ENCODE measurements at regions not wholly inside any gene's neighbourhood (a gene's known extent, or its start where the extent isn't known, plus 50 kb on each side); places are given as distances from the start of the nearest gene placed in this dataset.

DNA sequence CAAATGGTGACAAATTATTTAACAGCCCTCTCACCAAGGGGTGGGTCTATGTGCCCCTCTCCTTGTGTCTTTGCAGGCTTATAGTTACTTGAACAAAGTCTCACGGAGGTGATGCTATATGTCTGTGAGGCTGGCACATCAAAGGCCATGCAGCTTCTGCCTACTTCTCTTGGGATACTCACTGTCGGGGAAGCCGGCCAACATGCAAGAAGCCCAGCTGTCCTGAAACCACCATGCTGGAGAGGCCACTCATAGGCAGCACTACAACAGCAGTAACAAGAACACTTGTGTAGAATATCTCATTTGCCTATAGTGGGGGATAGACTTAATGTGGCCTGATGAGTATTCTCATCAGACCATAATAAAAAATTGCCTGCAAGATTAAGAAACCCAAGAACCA lies 233.7 kb upstream of the NCKAP5 start:
- FAIRE-seq (no peak), DNase-seq (ENCODE audit: low spot score in 2 of 2) (no peak)

DNA sequence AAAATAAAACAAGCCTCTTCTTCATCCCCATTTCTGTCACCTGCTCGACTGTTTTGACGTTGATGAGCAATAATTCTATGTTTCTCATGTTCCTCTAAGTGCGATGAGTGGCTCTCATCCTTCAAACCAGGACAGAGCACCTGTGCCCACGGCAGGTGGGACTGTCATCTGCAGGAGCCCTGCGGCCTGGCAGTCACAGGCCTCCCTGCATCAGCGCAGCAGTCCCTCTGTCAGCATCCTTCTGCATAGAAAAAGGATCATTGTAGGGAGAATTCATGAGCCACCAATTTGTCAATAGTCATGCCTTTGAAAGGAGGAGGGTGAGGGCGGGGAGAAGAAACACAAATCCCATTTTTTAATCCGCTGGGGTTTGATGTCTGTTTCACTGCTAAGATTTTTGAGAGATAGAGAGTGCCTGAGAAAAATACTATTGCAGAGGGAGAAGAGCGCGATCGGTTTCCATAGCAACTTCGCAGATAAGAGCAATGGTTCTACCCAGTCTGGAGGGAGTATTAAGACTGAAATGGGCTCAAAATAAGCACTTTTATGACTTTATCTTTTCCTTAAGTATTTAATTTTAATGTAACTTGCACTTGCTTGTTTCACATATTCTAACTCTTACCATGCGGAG lies 234.3 kb upstream of the NCKAP5 start:
- no peak for DNase-seq (ENCODE audit: low spot score in 2 of 2)
- FAIRE-seq, result no peak

DNA sequence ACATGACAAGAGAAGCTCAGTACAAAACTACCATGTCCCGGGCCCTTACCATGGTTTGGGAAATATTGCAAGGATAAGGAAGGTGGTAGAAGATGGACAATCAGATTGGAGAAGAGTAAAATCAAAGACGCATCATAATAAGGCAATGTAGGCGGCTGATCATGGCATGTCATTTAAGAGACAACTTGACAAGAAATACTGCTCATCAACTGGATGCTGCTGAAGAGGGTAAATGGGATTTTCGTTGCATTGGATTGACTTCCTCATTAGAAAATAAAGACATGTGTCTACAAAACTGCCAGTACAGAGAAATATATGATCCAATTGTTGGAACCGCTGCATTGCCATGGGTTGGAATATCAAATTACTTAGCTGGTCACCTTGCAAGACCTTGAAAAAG lies 238.3 kb upstream of the NCKAP5 start:
- DNase-seq (ENCODE audit: low spot score in 2 of 2) (no peak), FAIRE-seq (no peak)

DNA sequence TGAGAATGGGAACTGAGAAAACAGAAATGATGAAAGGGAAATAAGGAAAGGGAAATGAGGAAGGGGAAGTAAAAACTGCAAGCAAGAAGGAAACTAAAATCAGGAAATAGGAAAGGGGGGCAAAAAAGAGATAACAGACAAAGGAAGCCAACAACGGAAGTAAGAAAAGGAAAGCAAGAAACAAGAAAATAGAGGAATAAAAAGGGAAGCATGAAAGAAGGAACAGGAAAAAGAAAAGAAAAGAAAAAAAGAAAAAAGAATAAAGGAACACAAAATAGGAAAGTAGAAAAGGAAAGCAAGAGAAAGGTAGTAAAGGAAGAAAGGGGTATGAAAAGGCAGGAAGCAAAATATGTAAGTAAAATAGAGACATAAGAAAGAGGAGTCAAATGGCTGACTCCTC lies 241.2 kb upstream of the NCKAP5 start:
- DNase-seq (ENCODE audit: low spot score in 2 of 2) (no peak), FAIRE-seq (no peak)

DNA sequence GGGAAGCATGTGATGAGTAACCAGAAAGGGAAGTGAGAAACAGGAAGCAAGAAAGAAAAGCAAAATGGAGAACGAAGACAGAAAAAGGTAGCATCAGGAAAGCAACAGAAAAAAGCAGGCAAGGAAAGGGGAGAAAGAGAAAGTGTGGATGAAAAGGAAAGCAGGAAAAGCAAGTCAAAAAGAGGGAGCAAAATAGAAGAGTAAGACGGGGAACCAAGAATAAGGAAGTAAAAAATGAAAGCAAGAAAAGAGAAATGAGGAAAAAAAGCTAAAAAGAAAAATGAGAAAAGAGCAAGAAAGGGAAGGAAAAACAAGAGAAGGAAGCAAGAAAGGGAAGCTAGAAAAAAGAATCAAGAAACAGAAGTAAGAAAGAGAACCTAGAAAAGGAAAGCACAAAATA lies 242.3 kb upstream of the NCKAP5 start:
- no peak for FAIRE-seq

DNA sequence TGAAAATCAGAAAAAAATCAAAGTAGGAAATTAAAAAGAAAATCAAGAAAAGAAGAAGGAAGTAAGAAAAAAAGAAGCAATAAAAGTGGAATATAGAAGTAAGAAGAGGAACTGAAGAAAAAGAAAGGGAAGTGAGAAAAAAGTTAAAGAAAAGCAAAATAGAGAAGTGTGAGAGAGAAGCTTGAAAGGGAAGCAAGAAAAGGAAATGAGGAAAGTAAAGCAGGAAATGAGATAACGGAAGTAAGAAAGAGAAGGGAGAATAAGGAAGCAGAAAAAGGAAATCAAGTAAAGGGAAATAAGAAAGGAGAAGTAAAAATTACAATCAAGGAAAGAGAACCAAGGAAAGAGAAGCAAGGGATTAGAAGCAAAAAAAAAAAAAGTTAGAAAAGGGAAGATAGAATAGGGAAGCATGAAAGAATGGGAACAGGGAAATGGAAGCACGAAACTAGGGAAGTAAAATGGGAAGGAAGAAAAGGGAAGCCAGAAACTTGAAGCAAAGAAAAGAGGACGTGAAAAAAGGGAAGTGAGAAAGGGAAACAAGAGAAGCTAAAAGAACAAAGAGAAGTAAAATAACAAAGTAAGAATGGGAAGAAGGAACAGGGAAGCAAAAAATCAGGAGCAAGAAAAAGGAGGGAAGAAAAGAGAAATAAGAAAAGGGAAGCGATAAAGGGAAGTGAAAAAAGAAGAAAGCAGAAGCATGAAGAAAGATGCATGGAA lies 243.3 kb upstream of the NCKAP5 start:
- FAIRE-seq (no peak), DNase-seq (ENCODE audit: low spot score in 2 of 2) (no peak)

More for the DNA sequence above, 242.3 kb upstream of the NCKAP5 start:
- DNase-seq (ENCODE audit: low spot score in 2 of 2), result no peak

DNA sequence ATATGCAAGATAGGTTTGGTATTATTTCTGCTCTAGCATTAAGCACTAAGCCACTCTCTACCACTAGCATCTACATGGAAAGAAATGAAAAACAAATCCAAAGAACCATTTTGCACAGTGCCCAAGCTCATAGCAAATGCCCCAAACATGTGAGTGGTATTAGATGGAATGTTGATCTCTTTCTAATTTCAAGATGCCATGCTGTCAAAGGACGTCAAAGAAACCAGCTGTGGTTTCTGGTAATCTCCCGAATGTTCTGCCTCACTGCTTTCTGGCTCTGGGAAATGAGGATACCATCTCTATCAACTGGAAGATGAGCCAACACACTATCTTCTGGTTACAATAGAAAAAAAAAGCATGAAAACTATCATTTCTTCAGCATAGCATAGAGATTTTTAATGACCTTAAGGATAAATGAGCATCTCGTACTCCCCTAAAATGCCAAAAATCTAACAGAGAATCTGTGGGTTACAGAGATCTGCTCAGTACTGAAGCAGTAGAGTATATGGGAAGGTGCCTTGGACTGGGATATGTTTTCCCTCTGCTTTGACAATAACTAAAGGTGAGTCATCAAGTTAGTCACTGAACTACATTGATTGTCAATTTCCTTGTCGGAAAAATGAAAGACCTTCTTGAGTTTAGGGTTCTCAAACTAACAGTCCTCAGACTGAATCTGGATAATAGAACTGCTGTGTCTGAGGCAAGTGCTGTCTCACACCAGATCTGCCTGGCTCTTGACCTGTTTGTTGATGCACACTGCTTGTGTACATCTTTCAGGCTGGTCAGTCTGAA lies 244.8 kb upstream of the NCKAP5 start:
- no peak for FAIRE-seq
- no peak for DNase-seq (ENCODE audit: low spot score in 2 of 2)

DNA sequence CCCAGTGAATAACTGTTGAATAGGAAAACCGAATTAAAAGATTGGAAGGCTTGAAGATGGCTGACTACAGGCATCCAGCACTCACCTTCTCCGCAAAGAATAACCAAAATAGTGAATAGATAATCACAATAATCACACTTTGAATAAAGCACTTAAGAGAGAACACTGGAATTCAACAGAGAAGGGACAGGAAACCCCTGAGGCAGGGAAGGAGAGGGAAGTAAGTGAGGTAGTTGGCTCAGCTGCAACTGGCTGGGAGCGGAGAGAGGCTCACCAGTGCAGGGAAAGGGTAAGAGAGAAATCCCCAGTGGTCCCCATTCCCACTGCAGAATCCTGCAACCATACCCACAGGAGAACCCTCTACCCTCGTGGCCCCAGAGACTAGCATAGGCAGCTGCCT lies 246.6 kb upstream of the NCKAP5 start:
- no peak for FAIRE-seq

DNA sequence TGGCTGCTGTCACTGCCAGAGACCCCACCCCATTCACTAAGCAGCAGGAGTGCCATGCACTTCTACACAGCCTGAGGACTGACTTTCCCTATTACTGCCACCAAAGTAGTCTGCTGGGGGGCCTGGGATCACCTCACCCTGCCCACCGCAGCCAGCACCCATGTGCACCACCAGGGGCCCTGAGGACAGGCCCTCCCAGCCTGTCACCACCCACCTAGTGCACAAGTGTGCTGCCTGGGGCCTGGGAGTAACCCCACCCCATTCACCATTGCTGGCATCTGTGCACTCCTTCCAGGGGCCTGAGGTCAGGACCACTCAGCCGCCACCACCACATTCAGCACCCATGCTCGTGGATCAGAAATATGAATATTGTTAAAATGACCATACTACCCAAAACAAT lies 247.8 kb upstream of the NCKAP5 start:
- no peak for DNase-seq (ENCODE audit: low spot score in 2 of 2)
- FAIRE-seq, result no peak

More for the DNA sequence above, 246.6 kb upstream of the NCKAP5 start:
- no peak for DNase-seq (ENCODE audit: low spot score in 2 of 2)

DNA sequence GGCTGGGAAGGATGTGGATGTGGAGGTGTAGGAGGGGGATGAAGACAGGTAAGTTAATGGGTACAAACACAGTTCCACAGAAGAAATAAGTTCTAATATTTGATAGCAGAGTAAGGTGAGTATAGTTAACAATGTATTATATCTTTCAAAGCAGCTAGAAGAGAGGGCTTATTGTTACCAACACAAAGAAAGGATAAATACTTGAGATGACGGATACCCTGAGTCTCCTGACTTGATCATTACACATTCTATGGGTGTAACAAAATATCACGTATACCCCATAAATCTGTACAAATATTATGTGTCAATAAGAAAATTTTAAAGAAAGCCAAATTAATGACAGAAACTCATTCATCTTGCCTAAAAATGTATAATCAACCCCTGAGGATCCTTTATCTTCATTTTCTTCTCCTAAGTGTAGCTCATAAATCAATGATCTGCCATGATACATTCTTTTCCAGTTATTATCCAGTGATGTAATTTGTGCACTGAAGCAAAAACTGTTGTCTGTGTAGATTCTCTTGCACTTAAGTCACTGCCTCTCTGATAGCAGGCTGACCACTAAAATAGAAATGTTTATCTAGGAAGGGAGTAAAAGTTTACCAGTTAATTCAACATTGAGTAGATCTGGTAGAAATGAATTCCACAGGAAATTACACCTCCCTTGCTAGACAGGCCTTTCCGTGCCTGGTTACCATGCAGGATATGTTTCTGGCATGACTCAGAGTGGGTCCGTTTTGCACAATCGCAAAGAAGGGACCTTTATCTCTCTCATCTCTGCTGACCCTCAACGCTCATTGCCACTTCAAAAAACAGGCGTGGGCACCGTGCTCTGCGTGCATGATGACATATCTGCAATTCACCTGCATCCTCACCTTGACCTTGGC lies 249.7 kb upstream of the NCKAP5 start:
- FAIRE-seq (no peak), DNase-seq (ENCODE audit: low spot score in 2 of 2) (no peak)

DNA sequence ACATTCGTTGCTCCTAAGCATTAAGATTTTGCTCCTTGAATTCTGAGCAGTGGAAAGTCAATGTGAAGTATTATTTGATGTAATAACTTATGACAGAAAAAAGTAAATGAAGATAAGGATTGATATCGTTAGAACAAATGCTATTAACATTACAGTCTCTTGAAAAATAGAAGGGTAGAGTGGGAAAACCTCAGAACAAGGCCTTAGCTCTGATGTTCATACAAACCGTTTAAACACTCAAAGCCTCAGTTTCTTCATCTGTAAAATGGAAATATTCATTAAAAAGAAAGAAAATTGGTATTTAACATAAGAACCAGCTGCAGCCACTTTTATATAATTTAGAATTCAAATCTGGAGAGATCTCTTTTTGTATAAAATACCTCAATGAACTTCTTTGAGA lies 250.4 kb upstream of the NCKAP5 start:
- FAIRE-seq, result no peak

DNA sequence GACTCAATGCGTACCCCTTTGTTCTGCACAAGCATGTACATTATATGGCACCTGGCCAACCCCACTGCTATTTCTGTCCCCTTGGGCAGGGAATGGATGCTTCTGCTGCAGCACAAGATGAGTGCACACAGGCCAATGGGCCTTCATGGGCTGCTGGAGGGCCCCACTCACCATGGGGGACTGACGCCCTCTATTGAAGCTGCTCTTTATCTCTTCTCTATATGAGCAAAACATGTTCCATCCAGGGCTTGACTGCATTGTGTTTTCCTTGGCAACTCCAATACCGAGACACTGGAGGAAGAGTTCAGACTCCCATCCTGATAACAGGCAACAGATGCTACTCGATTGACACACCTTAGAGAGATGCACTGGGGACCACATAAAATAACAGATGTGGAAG lies 251.6 kb upstream of the NCKAP5 start:
- FAIRE-seq, result no peak
- no peak for DNase-seq (ENCODE audit: low spot score in 2 of 2)

More for the DNA sequence above, 250.4 kb upstream of the NCKAP5 start:
- no peak for DNase-seq (ENCODE audit: low spot score in 2 of 2)

DNA sequence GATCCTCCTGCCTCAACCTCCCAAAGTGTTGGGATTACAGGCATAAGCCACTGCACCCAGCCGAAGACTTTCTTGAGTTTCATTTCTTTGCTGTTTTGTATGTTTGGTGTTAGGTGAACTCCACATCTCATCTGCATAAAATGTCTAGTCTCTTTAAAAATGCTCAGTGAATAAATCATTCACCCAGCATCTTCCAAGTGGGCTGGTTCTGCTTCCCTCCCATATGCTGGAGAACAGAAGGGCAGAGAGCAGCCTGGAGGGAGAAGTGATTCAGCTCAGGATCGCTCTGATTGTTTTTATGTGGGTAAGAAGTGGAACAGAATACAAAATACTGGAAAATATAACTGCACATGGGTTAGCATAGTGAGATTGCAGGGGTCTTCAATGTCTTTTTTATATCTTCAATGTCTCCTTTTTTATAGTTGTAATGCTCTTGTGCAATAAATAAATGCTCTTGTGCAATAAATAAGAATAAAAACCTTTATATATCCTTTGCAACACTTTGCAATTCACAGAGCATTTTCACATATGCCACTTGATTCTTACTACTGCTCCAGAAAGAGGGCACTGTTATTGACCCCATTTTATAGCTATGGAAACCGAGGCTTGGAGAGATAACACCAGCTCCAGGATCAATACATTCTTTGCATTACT lies 253.0 kb upstream of the NCKAP5 start:
- FAIRE-seq (no peak), DNase-seq (ENCODE audit: low spot score in 2 of 2) (no peak)

DNA sequence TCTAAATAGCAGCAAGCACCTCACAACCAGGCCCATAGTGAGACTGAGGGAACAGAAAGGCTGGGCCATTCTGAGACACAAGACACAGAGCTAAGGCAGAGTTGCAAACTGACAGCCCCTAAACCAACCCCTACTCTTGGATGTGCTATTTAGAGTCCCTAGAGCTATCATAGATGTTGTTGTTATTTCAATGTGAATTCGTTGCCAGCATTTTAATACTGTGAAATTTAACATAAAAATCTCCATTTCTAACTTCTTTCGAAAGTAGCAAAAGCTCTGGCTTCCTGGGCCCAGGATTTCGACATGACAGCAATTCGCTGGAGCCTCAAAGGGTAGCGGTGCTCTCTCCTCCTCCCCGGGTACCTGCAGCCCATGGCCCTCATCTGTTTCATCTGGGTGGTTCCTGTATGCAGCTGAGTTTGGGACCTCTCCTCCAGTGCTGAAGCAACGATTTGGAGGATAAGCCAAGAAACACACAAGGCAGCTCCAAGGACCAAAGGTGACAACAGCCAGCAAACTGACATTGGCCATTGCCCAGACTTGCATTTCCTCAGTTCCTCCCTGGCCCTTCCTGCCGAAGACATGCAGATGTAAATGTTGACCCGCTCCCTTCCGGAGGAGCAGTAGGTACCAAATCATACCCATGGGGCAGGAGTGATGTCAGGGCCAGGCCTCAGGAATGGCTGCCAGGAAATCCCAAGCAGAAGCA lies 254.4 kb upstream of the NCKAP5 start:
- DNase-seq (ENCODE audit: low spot score in 2 of 2) (no peak), FAIRE-seq (no peak)

DNA sequence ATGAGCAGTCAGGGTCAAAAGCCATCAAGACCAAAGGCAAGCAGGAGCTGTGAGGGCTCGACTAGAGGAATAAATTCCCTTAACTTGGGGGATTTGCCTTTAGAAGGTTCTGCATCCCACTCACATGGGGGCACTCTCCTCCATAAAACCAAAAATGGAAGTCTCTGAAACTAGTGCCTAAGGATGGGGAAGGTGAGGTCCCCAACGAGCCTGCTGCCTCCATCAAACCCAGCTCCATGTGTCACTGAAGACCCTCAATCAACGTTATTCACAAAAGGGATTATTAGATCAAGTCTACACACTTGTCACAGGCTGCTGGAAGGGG lies 254.9 kb upstream of the NCKAP5 start:
- FAIRE-seq (no peak), DNase-seq (ENCODE audit: low spot score in 2 of 2) (no peak)

DNA sequence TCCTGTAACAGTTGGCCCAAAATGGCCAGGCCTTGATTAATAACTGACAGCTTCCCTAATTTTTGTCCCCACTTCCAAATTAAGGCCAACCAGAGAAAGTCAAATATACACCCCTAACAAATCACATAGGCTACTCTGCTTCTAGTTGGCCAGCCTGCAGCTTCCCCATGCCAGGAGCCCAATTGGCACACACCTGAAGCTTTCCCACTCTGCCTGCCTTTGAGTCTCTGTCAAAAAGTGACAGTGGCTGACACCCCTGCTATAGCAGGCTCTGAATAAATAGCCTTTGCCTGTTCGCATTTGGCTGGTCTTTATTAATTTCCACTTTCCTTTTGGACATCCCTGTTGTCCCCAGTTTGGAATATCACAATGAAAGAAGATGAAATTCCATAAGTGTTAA lies 256.6 kb upstream of the NCKAP5 start:
- no peak for FAIRE-seq
- DNase-seq (ENCODE audit: low spot score in 2 of 2), result no peak

DNA sequence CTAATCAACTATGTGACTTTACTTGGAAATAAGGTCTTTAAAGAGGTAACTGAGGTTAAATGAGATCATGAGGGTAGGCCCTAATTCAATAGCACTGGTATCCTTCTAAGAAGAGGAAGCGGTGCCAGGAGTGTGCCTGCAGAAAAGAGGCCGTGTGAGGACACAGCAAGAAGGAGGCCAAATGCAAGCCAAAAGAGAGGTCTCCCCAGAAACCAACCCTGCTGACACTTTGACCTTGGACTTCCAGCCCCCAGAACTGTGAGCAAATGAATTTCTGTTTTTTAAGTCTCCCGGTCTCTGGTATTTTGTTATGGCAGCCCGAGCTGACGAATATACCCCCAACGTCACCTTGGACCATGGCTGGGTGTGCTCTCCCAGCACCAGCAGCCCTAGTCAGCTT lies 257.5 kb upstream of the NCKAP5 start:
- no peak for DNase-seq (ENCODE audit: low spot score in 2 of 2)
- no peak for FAIRE-seq

DNA sequence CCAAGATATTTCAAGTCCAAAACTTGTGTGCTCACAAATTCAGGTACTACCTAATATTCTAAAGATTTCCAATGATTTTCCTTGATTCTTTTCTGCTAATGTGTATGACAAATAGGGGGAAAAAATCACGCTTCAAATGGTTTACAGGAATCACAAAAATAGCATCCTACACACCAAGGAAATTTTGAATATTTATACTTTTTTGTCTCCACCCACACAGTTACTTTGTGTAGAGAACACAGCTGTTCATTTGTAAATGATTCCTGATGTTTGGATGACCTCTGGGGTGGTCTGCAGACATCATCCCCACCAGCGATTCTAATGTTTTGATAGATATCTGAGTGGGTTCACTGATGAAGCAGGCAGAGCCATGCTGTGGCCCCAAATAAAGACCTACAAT lies 260.6 kb upstream of the NCKAP5 start:
- FAIRE-seq (no peak), DNase-seq (ENCODE audit: low spot score in 2 of 2) (no peak)

DNA sequence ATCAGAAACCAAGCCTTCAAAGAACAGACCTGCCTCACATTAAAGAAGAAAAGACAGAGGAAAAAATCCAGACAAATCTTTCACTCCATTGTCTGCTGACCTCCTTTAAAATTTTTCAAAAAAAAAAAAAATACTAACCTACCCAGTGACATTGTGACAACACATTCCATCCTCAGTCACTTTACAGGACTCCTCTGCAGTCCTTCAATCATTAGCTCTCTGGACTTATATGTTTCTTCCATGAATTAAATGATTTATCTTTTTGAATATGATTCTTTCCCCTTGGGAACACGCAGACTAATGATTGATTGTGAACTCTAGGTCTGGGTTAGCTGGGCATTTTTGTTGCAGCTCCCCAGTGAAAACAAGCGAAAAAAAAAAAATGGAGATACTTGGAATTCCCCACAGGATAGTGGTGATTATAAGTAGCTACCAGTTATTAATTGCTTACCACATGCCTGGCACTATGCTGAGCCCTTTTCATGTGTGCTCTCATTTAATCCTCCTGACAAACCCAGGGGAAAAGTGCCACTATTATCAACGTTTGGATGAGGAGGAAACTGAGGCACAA lies 261.3 kb upstream of the NCKAP5 start:
- DNase-seq (ENCODE audit: low spot score in 2 of 2) (no peak), FAIRE-seq (no peak)

Data from frontal cortex (tissue), 3 donors.